Left lung (tissue), 4 donors: ENCODE measurements at regions not wholly inside any gene's neighbourhood (a gene's known extent, or its start where the extent isn't known, plus 50 kb on each side); places are given as distances from the start of the nearest gene placed in this dataset.

ENCODE experiments used
- ATAC-seq: fragments of 200-7000 bp; cut with Tn5 transposase; one replicate; pipeline ENCODE4 v1.9.1; 2020; ENCODE audit warnings: moderate library complexity
- DNase-seq, 4 donors: peaks; one replicate each; pipeline ENCODE4 v3.0.0-alpha.2; 2013 to 2020
- H3K27ac ChIP-seq, 2 donors: fragments of 200-600 bp; sonication (generic) in 1 of 2; one replicate each; pipeline versions ENCODE4 v1.5.0 to v1.8.0; 2020 to 2021
- H3K27me3 ChIP-seq, 2 donors: fragments of 200-600 bp; sonication (generic) in 1 of 2; one replicate each; pipeline versions ENCODE4 v1.5.0 to v1.8.0; 2020 to 2021
- H3K36me3 ChIP-seq, 2 donors: fragments of 200-600 bp; sonication (generic) in 1 of 2; one replicate each; pipeline versions ENCODE4 v1.5.0 to v1.8.0; 2020 to 2021
- H3K4me1 ChIP-seq, 2 donors: fragments of 200-600 bp; one replicate each; pipeline ENCODE4 v1.8.0; 2021
- H3K4me3 ChIP-seq, 2 donors: fragments of 200-600 bp; sonication (generic) in 1 of 2; one replicate each; pipeline versions ENCODE4 v1.5.0 to v1.8.0; 2020 to 2021; ENCODE audit warnings: mild to moderate bottlenecking in 1 of 2
- H3K9me3 ChIP-seq, 2 donors: fragments of 200-600 bp; sonication (generic) in 1 of 2; one replicate each; pipeline versions ENCODE4 v1.5.0 to v1.8.0; 2020 to 2021
- CTCF ChIP-seq, 2 donors: fragments of 200-600 bp; sonication (generic) in 1 of 2; IDR thresholded peaks; one replicate each; pipeline versions ENCODE4 v1.5.0 to v1.8.0; 2021; ENCODE audit warnings: antibody characterized with exemption in 2 of 2
- intact Hi-C, 2 donors: fragments of 100-400 bp; cut with DNase I; formaldehyde crosslinking; loops; one replicate each; pipeline versions ENCODE4 v1.11.2 to v1.14.2; 2022
- donor health status: DM: no; HTN: yes; CAD: no.
- donor health status: DM: no; HTN: no; CAD: no.

DNA sequence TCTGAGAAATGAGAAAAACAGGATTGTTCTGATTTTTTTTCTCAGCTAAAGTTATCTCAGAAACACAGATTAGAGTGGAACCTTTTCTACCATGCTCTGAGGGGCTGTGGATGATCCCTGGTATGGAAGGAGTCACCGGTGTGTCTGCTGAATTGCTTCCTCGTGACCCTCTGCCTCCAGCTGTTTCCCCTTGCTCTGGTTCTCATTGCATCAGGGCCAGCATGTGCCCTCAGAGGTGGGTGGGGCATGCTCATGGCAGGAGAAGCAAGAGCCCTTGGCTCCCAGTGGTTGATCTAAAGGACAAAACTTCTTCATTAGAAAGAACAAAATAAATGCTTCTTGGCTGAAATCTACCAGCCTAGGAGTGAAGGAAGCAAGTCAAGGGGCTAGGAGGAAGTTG, 183.2 kb upstream of the HMCN1 start:
- peak in 2 of 4 donors; percentile 65 for DNase-seq
- peak; percentile 58 for ATAC-seq
- Histone ChIP-seq H3K27ac (no peak overlapping the region), H3K4me3 (no peak overlapping the region), H3K9me3 (no peaks in the 10 kb centered on the region), H3K4me1 (no peaks in the 10 kb centered on the region), H3K36me3 (no peaks in the 10 kb centered on the region), H3K27me3 (no peaks in the 10 kb centered on the region)
- intact Hi-C loops = no loop called here
- TF ChIP-seq CTCF (IDR thresholded peaks at IDR 0.05) = no peak

DNA sequence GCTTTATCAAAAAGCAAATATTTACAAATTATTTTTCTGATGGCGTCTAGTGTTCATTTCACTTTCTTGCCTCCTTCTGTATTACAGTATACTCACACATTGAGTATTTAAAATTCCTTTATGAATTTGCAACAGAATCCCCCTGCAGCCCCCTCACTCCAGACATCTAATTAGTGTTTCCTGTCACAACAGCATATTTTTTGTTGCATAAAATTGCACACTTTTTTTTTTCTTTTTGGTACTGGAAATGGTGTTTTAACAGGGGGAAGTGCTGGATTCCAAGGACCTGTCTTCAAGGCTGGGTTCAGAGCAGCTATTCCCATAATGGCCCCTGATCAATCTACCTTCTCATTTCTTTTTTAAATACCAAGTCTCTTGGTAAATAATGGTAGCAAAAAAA, 184.3 kb upstream of the HMCN1 start:
- ATAC-seq = no peak
- no peaks in the 10 kb centered on the region for H3K36me3 ChIP-seq
- no peaks in the 10 kb centered on the region for H3K27me3 ChIP-seq
- no peaks in the 10 kb centered on the region for H3K4me1 ChIP-seq
- no peak for TF ChIP-seq CTCF (IDR thresholded peaks at IDR 0.05)
- no peaks in the 10 kb centered on the region for H3K9me3 ChIP-seq
- intact Hi-C loops = no loop called here
- H3K27ac ChIP-seq = no peak overlapping the region
- H3K4me3 ChIP-seq = no peak overlapping the region
- DNase-seq = no peak

GRCh38 chr1:185546029-185546428, 188.2 kb upstream of the HMCN1 start:
- TF ChIP-seq CTCF (IDR thresholded peaks at IDR 0.05) = no peak

GRCh38 chr1:185541871-185542301, 192.3 kb upstream of the HMCN1 start:
- Histone ChIP-seq H3K27ac (no peak overlapping the region), H3K4me1 (peaks cover 0 to 7% of the 10 kb centered on the region in 2 donors), H3K4me3 (no peak overlapping the region), H3K27me3 (no peaks in the 10 kb centered on the region), H3K9me3 (peaks cover 0 to 2% of the 10 kb centered on the region in 2 donors), H3K36me3 (no peaks in the 10 kb centered on the region)
- intact Hi-C loops = no loop called here
- ATAC-seq = no peak
- no peak for TF ChIP-seq CTCF (IDR thresholded peaks at IDR 0.05)
- no peak for DNase-seq

More at GRCh38 chr1:185546029-185546428, 188.2 kb upstream of the HMCN1 start:
- DNase-seq = no peak
- Histone ChIP-seq H3K36me3 (no peaks in the 10 kb centered on the region), H3K27ac (no peak overlapping the region), H3K4me3 (no peak overlapping the region), H3K27me3 (no peaks in the 10 kb centered on the region), H3K4me1 (no peaks in the 10 kb centered on the region), H3K9me3 (no peaks in the 10 kb centered on the region)
- intact Hi-C loops = no loop called here
- no peak for ATAC-seq

GRCh38 chr1:185540295-185540694, 193.9 kb upstream of the HMCN1 start:
- Histone ChIP-seq H3K36me3 (no peaks in the 10 kb centered on the region), H3K4me1 (peaks cover 0 to 8% of the 10 kb centered on the region in 2 donors), H3K27me3 (no peaks in the 10 kb centered on the region), H3K4me3 (no peak overlapping the region), H3K9me3 (peaks cover 0 to 2% of the 10 kb centered on the region in 2 donors), H3K27ac (no peak overlapping the region)
- intact Hi-C loops = no loop called here
- no peak for TF ChIP-seq CTCF (IDR thresholded peaks at IDR 0.05)
- ATAC-seq (no peak), DNase-seq (no peak)
